SK-N-SH (cell line): ENCODE measurements at regions not wholly inside any gene's neighbourhood (a gene's known extent, or its start where the extent isn't known, plus 50 kb on each side); places are given as distances from the start of the nearest gene placed in this dataset.

Source experiments
- CTCF ChIA-PET: fragments of 300-600, 350-600 bp; formaldehyde crosslinking; extraction: SDS; loops from one replicate; lab custom pipeline; 2021; lab: Yijun Ruan, JAX
- POLR2A ChIA-PET: fragments of 350-600 bp; sonication (Branson Sonifier 250); formaldehyde crosslinking; extraction: SDS; loops from one replicate; lab custom pipeline; 2020; ENCODE audit warnings: antibody characterized with exemption, inconsistent platforms; lab: Yijun Ruan, JAX
- DNase-seq: peaks from one replicate; pipeline ENCODE4 v3.0.0; 2012
- H2AFZ ChIP-seq: fragments of 200-600 bp; sonication (generic); 2 replicates; pipeline ENCODE4 v1.8.1; 2016; ENCODE audit warnings: antibody characterized with exemption, mild to moderate bottlenecking, low read depth
- H3F3A ChIP-seq: fragments of 200-600 bp; sonication (generic); replicated peaks from 2 replicates; pipeline ENCODE3; 2016; ENCODE audit warnings: antibody characterized with exemption, mild to moderate bottlenecking; ENCODE audit not compliant: insufficient read depth
- H3K27ac ChIP-seq, 2 experiments: fragments of 200-500 bp in 1 of 2; fragments of 200-600 bp in 1 of 2; sonication (Bioruptor generic) in 1 of 2; sonication (generic), shearing (Covaris generic) in 1 of 2; 2 replicates each; pipeline versions ENCODE4 v1.5.1 to v1.6.1; 2014 to 2016; ENCODE audit warnings: low read depth in 2 of 2, inconsistent platforms in 1 of 2, low read length in 1 of 2, mild to moderate bottlenecking in 1 of 2, mixed read lengths in 1 of 2
- H3K27me3 ChIP-seq: fragments of 200-600 bp; sonication (generic), shearing (Covaris generic); 2 replicates; pipeline ENCODE4 v1.6.1; 2016; ENCODE audit warnings: mixed run types; ENCODE audit not compliant: insufficient read depth
- H3K36me3 ChIP-seq, 2 experiments: fragments of 200-500 bp in 1 of 2; fragments of 200-600 bp in 1 of 2; sonication (Bioruptor generic) in 1 of 2; sonication (generic) in 1 of 2; replicated peaks in 1 of 2; 2 replicates each; pipeline versions ENCODE3 to v1.5.1; 2014 to 2016; ENCODE audit warnings: low read length in 1 of 2, mild to moderate bottlenecking in 1 of 2; ENCODE audit not compliant: insufficient read depth in 2 of 2, control insufficient read depth in 1 of 2
- H3K4me1 ChIP-seq, 2 experiments: fragments of 200-500 bp in 1 of 2; fragments of 200-600 bp in 1 of 2; sonication (Bioruptor generic) in 1 of 2; sonication (generic), shearing (Covaris generic) in 1 of 2; 2 replicates each; pipeline versions ENCODE4 v1.5.1 to v1.6.1; 2014 to 2016; ENCODE audit warnings: low read depth in 1 of 2, low read length in 1 of 2, mixed run types in 1 of 2; ENCODE audit not compliant: insufficient read depth in 2 of 2, control insufficient read depth in 1 of 2
- H3K4me2 ChIP-seq: fragments of 200-600 bp; sonication (generic), shearing (Covaris generic); 2 replicates; pipeline ENCODE4 v1.6.1; 2017; ENCODE audit warnings: mixed run types
- H3K4me3 ChIP-seq, 2 experiments: fragments of 200-500 bp in 1 of 2; fragments of 200-600 bp in 1 of 2; sonication (Bioruptor generic) in 1 of 2; sonication (generic), shearing (Covaris generic) in 1 of 2; 2 replicates each; pipeline versions ENCODE4 v1.5.1 to v1.8.1; 2014 to 2016; ENCODE audit warnings: low read depth in 2 of 2, inconsistent platforms in 1 of 2, low read length in 1 of 2, mild to moderate bottlenecking in 1 of 2, mixed read lengths in 1 of 2, moderate library complexity in 1 of 2
- H3K79me2 ChIP-seq: fragments of 200-600 bp; sonication (generic); 2 replicates; pipeline ENCODE4 v1.8.1; 2017; ENCODE audit warnings: mild to moderate bottlenecking; ENCODE audit not compliant: insufficient read depth
- H3K9ac ChIP-seq: fragments of 200-600 bp; sonication (generic); 2 replicates; pipeline ENCODE4 v1.6.1; 2017; ENCODE audit warnings: mixed run types
- H3K9me2 ChIP-seq: fragments of 200-600 bp; sonication (generic); 2 replicates; pipeline ENCODE4 v1.6.1; 2017; ENCODE audit warnings: mixed run types
- H3K9me3 ChIP-seq: fragments of 200-600 bp; sonication (generic); 2 replicates; pipeline ENCODE4 v1.6.1; 2017; ENCODE audit warnings: mixed run types, mild to moderate bottlenecking, moderate library complexity
- H4K20me1 ChIP-seq: fragments of 200-600 bp; sonication (generic); 2 replicates; pipeline ENCODE4 v1.6.1; 2017; ENCODE audit warnings: mild to moderate bottlenecking, mixed run types; ENCODE audit not compliant: insufficient read depth
- EZH2phosphoT487 ChIP-seq: fragments of 200-600 bp; sonication (generic); IDR thresholded peaks from 2 replicates; pipeline ENCODE4 v1.6.1; 2017; ENCODE audit warnings: low read depth, mixed run types, mild to moderate bottlenecking, antibody characterized with exemption, moderate library complexity, borderline replicate concordance
- MEF2A ChIP-seq: IDR thresholded peaks from 2 replicates; pipeline ENCODE4 v1.4.0; 2012; ENCODE audit warnings: low read depth, borderline replicate concordance
- NFIC ChIP-seq: IDR thresholded peaks from 2 replicates; pipeline ENCODE4 v1.4.0; 2012; ENCODE audit warnings: borderline replicate concordance
- NRF1 ChIP-seq: IDR thresholded peaks from 2 replicates; pipeline ENCODE4 v1.6.1; 2012; ENCODE audit warnings: low read depth, mild to moderate bottlenecking, low read length
- PBX3 ChIP-seq: IDR thresholded peaks from 2 replicates; pipeline ENCODE4; 2012
- RAD21 ChIP-seq: IDR thresholded peaks from 2 replicates; pipeline ENCODE4 v1.6.1; 2012; ENCODE audit warnings: mild to moderate bottlenecking, low read length
- REST ChIP-seq: IDR thresholded peaks from 2 replicates; pipeline ENCODE4 v1.6.1; 2012; ENCODE audit warnings: mild to moderate bottlenecking, low read depth, low read length, moderate library complexity
- SMC3 ChIP-seq: IDR thresholded peaks from 2 replicates; pipeline ENCODE4 v1.6.1; 2012; ENCODE audit warnings: low read depth, low read length, improper control_type of control experiment
- TAF1 ChIP-seq: IDR thresholded peaks from 2 replicates; pipeline ENCODE4 v1.6.1; 2012; ENCODE audit warnings: low read depth, mild to moderate bottlenecking, low read length, moderate library complexity, borderline replicate concordance
- USF2 ChIP-seq: fragments of 150-350 bp; IDR thresholded peaks from 2 replicates; pipeline ENCODE4 v1.6.1; 2017; ENCODE audit warnings: antibody characterized with exemption, low read length, low read depth, borderline replicate concordance
- ZBTB33 ChIP-seq: IDR thresholded peaks from 2 replicates; pipeline ENCODE4 v1.4.0; 2012; ENCODE audit warnings: low read depth, borderline replicate concordance
- WGBS: methylation state at CpG from one replicate; pipeline ENCODE4 v1.1.6; 2017; ENCODE audit warnings: low lambda C conversion rate; 5-methylcytosine and 5-hydroxymethylcytosine counted together
- TF ChIP-seq, protein P1 (sequence below): fragments of 200-600 bp; sonication (generic); IDR thresholded peaks from 2 replicates; pipeline ENCODE4 v1.6.1; 2017; ENCODE audit warnings: antibody characterized with exemption, mild to moderate bottlenecking, moderate library complexity
- TF ChIP-seq, protein P2 (sequence below): IDR thresholded peaks from 2 replicates; pipeline ENCODE4 v1.4.0; 2012; ENCODE audit warnings: low read depth, borderline replicate concordance
- TF ChIP-seq, protein P3 (sequence below): IDR thresholded peaks from 2 replicates; pipeline ENCODE4 v1.4.0; 2012; ENCODE audit warnings: low read depth

DNA sequence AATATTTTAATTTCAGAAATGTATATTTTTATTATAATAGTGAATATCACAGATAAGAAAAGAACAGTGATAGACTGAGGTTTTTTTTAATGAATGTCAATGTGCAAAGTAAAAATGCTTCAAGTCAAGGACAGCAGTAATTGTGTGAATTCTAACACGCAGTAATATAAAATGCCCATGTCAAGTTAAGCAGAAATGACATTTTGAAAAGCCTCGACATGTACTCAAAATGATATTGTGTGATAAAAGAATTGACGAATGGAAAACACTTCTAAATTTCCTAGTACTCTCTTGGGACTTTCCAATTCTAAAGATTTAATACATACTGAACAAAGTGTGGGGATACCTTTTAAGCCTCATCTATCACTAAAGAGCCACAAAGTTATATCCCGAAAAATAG lies 172.6 kb downstream of the SLITRK6 start (continued):
- TF ChIP-seq, protein P1, sequence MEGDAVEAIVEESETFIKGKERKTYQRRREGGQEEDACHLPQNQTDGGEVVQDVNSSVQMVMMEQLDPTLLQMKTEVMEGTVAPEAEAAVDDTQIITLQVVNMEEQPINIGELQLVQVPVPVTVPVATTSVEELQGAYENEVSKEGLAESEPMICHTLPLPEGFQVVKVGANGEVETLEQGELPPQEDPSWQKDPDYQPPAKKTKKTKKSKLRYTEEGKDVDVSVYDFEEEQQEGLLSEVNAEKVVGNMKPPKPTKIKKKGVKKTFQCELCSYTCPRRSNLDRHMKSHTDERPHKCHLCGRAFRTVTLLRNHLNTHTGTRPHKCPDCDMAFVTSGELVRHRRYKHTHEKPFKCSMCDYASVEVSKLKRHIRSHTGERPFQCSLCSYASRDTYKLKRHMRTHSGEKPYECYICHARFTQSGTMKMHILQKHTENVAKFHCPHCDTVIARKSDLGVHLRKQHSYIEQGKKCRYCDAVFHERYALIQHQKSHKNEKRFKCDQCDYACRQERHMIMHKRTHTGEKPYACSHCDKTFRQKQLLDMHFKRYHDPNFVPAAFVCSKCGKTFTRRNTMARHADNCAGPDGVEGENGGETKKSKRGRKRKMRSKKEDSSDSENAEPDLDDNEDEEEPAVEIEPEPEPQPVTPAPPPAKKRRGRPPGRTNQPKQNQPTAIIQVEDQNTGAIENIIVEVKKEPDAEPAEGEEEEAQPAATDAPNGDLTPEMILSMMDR, result no peak

DNA sequence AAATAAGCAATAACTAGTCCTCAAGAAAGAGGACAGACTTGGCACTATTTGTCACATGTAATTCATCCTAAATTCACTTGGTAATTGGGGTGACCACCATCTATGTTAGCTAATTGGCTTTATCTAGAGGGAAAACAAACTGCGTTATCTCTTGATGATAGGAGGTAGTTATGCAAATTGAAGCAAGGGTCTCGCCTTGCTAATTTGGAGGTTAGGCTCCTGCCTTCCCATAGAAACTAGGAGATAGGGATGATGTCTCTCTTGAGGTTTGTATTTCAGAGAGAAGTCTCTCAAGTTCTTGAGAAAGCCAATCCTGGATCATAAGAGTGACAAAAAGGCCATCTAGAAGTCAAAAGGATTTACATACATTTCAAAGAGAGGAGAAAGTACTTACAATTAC lies 179.9 kb downstream of the SLITRK6 start:
- H3K4me2 ChIP-seq, result no peak overlapping the region
- H3K4me3 ChIP-seq, result no peak overlapping the region
- H3K9ac ChIP-seq, result no peak overlapping the region
- H4K20me1 ChIP-seq, result no peaks in the 10 kb centered on the region
- no peak overlapping the region for H3K27ac ChIP-seq
- POLR2A ChIA-PET, result no interaction called here
- H3K27me3 ChIP-seq, result no peaks in the 10 kb centered on the region
- no peaks in the 10 kb centered on the region for H3K36me3 ChIP-seq
- CTCF ChIA-PET, result no interaction called here
- 100% methylated on average over 2 of the region's 2 CpGs for WGBS
- H3K9me2 ChIP-seq, result no peaks in the 10 kb centered on the region; the same call in 1 of the 2 replicates
- no peak for DNase-seq
- H3F3A ChIP-seq, result peaks cover 2% of the 10 kb centered on the region
- H3K4me1 ChIP-seq, result no peaks in the 10 kb centered on the region
- TF ChIP-seq EZH2phosphoT487 (no peak), SMC3 (no peak), REST (no peak), ZBTB33 (no peak), USF2 (no peak), NFIC (no peak), RAD21 (no peak), PBX3 (no peak), TAF1 (no peak), MEF2A (no peak), NRF1 (no peak)
- TF ChIP-seq, protein P2, sequence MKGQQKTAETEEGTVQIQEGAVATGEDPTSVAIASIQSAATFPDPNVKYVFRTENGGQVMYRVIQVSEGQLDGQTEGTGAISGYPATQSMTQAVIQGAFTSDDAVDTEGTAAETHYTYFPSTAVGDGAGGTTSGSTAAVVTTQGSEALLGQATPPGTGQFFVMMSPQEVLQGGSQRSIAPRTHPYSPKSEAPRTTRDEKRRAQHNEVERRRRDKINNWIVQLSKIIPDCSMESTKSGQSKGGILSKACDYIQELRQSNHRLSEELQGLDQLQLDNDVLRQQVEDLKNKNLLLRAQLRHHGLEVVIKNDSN, result no peak
- TF ChIP-seq, protein P3, sequence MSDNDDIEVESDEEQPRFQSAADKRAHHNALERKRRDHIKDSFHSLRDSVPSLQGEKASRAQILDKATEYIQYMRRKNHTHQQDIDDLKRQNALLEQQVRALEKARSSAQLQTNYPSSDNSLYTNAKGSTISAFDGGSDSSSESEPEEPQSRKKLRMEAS, result no peak
- H3K79me2 ChIP-seq, result no peaks in the 10 kb centered on the region
- no peaks in the 10 kb centered on the region for H3K9me3 ChIP-seq
- no peak overlapping the region for H2AFZ ChIP-seq
